ENCODE measurements at regions not wholly inside any gene's neighbourhood (a gene's known extent, or its start where the extent isn't known, plus 50 kb on each side); places are given as distances from the start of the nearest gene placed in this dataset.

- Histone ChIP-seq H3K14ac (ENCODE audit: insufficient read depth, low read length) (no peak overlapping the region), H4K91ac (ENCODE audit: insufficient read length, low read depth, low read length) (no peak overlapping the region), H3K4ac (ENCODE audit: low read depth, low read length) (no peak overlapping the region), H3K9me3 (ENCODE audit: control insufficient read depth, low read depth, low read length) (no peaks in the 10 kb centered on the region), H3T11ph (ENCODE audit: low read length) (no peak overlapping the region), H3K4me2 (ENCODE audit: insufficient read depth, insufficient read length, low read length) (no peak overlapping the region), H3K23ac (ENCODE audit: insufficient read length, low read depth, low read length) (no peak overlapping the region), H4K8ac (replicated peaks; ENCODE audit: insufficient read length, low read depth, low read length) (no peak overlapping the region), H2AK5ac (ENCODE audit: insufficient read length, low read length) (no peak overlapping the region), H2BK120ac (ENCODE audit: low read depth, low read length, poor library complexity, severe bottlenecking) (no peak overlapping the region), H4K20me1 (ENCODE audit: control insufficient read depth, insufficient read depth, insufficient read length) (no peaks in the 10 kb centered on the region), H2BK15ac (ENCODE audit: low read depth, low read length) (no peak overlapping the region), H2AFZ (ENCODE audit: low read length) (no peak overlapping the region), H3K27ac (ENCODE audit: insufficient read length, low read depth, low read length) (no peak overlapping the region), H3K27me3 (ENCODE audit: insufficient read depth, low read length) (no peaks in the 10 kb centered on the region), H2BK12ac (ENCODE audit: insufficient read length, low read depth, low read length) (no peak overlapping the region), H3K56ac (ENCODE audit: insufficient read length, low read depth, low read length) (no peak overlapping the region), H3K18ac (ENCODE audit: insufficient read length, low read depth, low read length) (no peak overlapping the region), H3K79me2 (ENCODE audit: insufficient read depth, low read length) (no peaks in the 10 kb centered on the region), H3K9ac (ENCODE audit: extremely low read depth, insufficient read length, low read length) (no peak overlapping the region), H4K5ac (ENCODE audit: insufficient read length, low read depth, low read length) (no peak overlapping the region), H3K23me2 (ENCODE audit: insufficient read length, low read depth, low read length, poor library complexity, severe bottlenecking) (no peaks in the 10 kb centered on the region), H2BK5ac (ENCODE audit: insufficient read length, low read length) (no peak overlapping the region), H3K4me1 (ENCODE audit: insufficient read depth, low read length) (no peaks in the 10 kb centered on the region), H2BK20ac (ENCODE audit: low read depth, low read length, poor library complexity, severe bottlenecking) (no peak overlapping the region), H3K79me1 (ENCODE audit: insufficient read depth, low read depth, low read length, poor library complexity, severe bottlenecking) (no peaks in the 10 kb centered on the region)
- DNase-seq: no peak
- no peaks in the 10 kb centered on the region for H3K4me1 Mint-ChIP-seq
- no peak overlapping the region for H3K27ac Mint-ChIP-seq
- H3K27me3 Mint-ChIP-seq (ENCODE audit: low read depth): no peaks in the 10 kb centered on the region
- no peaks in the 10 kb centered on the region for H3K9me3 Mint-ChIP-seq
- no CpG with 5 or more reads among the region's 3 CpGs for WGBS (ENCODE audit: extremely low coverage, insufficient read length, low lambda C conversion rate)
- no peak for TF ChIP-seq CTCF (conservative IDR thresholded peaks at IDR 0.05)
- no peaks in the 10 kb centered on the region for H3K36me3 Mint-ChIP-seq (ENCODE audit: insufficient read depth in 1 of 3, low read depth in 3 of 3)
- H3K4me3 Mint-ChIP-seq: no peak overlapping the region
Observed at GRCh38 chr7:114130866-114131265, 212.1 kb upstream of the PPP1R3A start.
